A549 (cell line): ENCODE measurements at regions not wholly inside any gene's neighbourhood (a gene's known extent, or its start where the extent isn't known, plus 50 kb on each side); places are given as distances from the start of the nearest gene placed in this dataset.

Experiments used
- ATAC-seq, 2 experiments: fragments of 200-7000 bp in 1 of 2; fragments of >200 bp in 1 of 2; cut with Nextera tagmentation in 1 of 2; cut with Tn5 transposase in 1 of 2; 3 replicates each; pipeline versions ENCODE4 v1.8.0 to v1.9.1; 2018 to 2020; ENCODE audit warnings: mild to moderate bottlenecking in 1 of 2, moderate library complexity in 1 of 2
- CTCF ChIA-PET: fragments of 300-600 bp; sonication (Branson Sonifier 250); formaldehyde crosslinking; extraction: SDS; loops from one replicate; lab custom pipeline; 2021; ENCODE audit warnings: antibody characterized with exemption, inconsistent platforms; lab: Yijun Ruan, JAX
- POLR2A ChIA-PET: fragments of 350-600 bp; formaldehyde crosslinking; extraction: SDS; loops from one replicate; lab custom pipeline; 2021; ENCODE audit warnings: antibody characterized with exemption, inconsistent platforms; lab: Yijun Ruan, JAX
- DNase-seq, 2 experiments: peaks; one replicate each; pipeline versions ENCODE4 v3.0.0 to v3.0.0-alpha.2; 2011 to 2016; ENCODE audit warnings: low read depth in 1 of 2, low spot score in 1 of 2
- FAIRE-seq: peaks from 2 replicates; lab custom pipeline; 2011; peaks lifted over from hg19 to GRCh38; lab: Jason Lieb, UNC
- H3K27ac ChIP-seq, 2 experiments: fragments of >200 bp; sonication (Bioruptor Twin); formaldehyde crosslinking; 3 replicates each; pipeline ENCODE4 v1.5.1; 2016 to 2017
- H3K4me1 ChIP-seq: fragments of >200 bp; sonication (Bioruptor Twin); formaldehyde crosslinking; 3 replicates; pipeline ENCODE4 v1.6.1; 2016
- H3K4me2 ChIP-seq: fragments of >200 bp; sonication (Bioruptor Twin); formaldehyde crosslinking; 3 replicates; pipeline ENCODE4 v1.6.1; 2016
- H3K4me3 ChIP-seq: fragments of >200 bp; sonication (Bioruptor Twin); formaldehyde crosslinking; 3 replicates; pipeline ENCODE4 v1.5.1; 2016
- H3K9me3 ChIP-seq: fragments of >200 bp; sonication (Bioruptor Twin); formaldehyde crosslinking; 3 replicates; pipeline ENCODE4 v1.6.1; 2016
- BCL3 ChIP-seq: fragments of >200 bp; sonication (Bioruptor Twin); formaldehyde crosslinking; IDR thresholded peaks from 3 replicates; pipeline ENCODE4 v1.6.1; 2016
- CEBPB ChIP-seq, 2 experiments: fragments of >200 bp in 1 of 2; sonication (Bioruptor Twin) in 1 of 2; formaldehyde crosslinking in 1 of 2; IDR thresholded peaks; 2 replicates each; pipeline ENCODE4 v1.6.1; 2012 to 2016
- CHD2 ChIP-seq: fragments of 150-350 bp; IDR thresholded peaks from 2 replicates; pipeline ENCODE4 v1.6.1; 2014; ENCODE audit warnings: low read length; ENCODE audit not compliant: partially characterized antibody
- CHD4 ChIP-seq: fragments of 200-600 bp; sonication (generic); IDR thresholded peaks from 2 replicates; pipeline ENCODE4 v1.6.1; 2016; ENCODE audit warnings: antibody characterized with exemption, mild to moderate bottlenecking, borderline replicate concordance
- E2F6 ChIP-seq: IDR thresholded peaks from 2 replicates; pipeline ENCODE4 v1.6.1; 2012; ENCODE audit warnings: low read depth, borderline replicate concordance
- ELK1 ChIP-seq: fragments of 150-350 bp; IDR thresholded peaks from 2 replicates; pipeline ENCODE4 v1.6.1; 2014; ENCODE audit warnings: low read depth, mild to moderate bottlenecking, low read length
- FOSB ChIP-seq: fragments of 250-450 bp; sonication (Bioruptor Pico); IDR thresholded peaks from 2 replicates; pipeline ENCODE4 v1.5.0; 2020; ENCODE audit warnings: mild to moderate bottlenecking, moderate library complexity
- FOSL2 ChIP-seq, 2 experiments: fragments of 450-650 bp in 1 of 2; fragments of >200 bp in 1 of 2; sonication (Bioruptor Twin) in 1 of 2; formaldehyde crosslinking; IDR thresholded peaks; 2 replicates each; pipeline versions ENCODE4 v1.5.0 to v1.6.1; 2016 to 2020; ENCODE audit warnings: mild to moderate bottlenecking in 1 of 2, moderate library complexity in 1 of 2
- FOXS1 ChIP-seq: fragments of 250-450 bp; sonication (Bioruptor Pico); IDR thresholded peaks from 2 replicates; pipeline ENCODE4 v1.5.0; 2020; ENCODE audit warnings: mild to moderate bottlenecking, moderate library complexity
- HES2 ChIP-seq: fragments of >200 bp; sonication (Bioruptor Twin); formaldehyde crosslinking; IDR thresholded peaks from 2 replicates; pipeline ENCODE4 v1.6.1; 2016
- HEYL ChIP-seq: fragments of 250-450 bp; sonication (Bioruptor Pico); IDR thresholded peaks from 2 replicates; pipeline ENCODE4 v1.8.0; 2021; ENCODE audit warnings: mild to moderate bottlenecking, moderate library complexity
- HMGXB4 ChIP-seq: fragments of 250-450 bp; sonication (Bioruptor Pico); IDR thresholded peaks from 2 replicates; pipeline ENCODE4 v1.5.0; 2021; ENCODE audit warnings: mild to moderate bottlenecking, moderate library complexity, borderline replicate concordance
- HOXB13 ChIP-seq: fragments of 250-450 bp; sonication (Bioruptor Pico); IDR thresholded peaks from 2 replicates; pipeline ENCODE4 v1.5.0; 2020; ENCODE audit warnings: low read depth, mild to moderate bottlenecking, moderate library complexity
- KDM1A ChIP-seq: fragments of 200-600 bp; sonication (generic); IDR thresholded peaks from 2 replicates; pipeline ENCODE4 v1.6.1; 2016; ENCODE audit warnings: low read depth, mild to moderate bottlenecking
- KDM5A ChIP-seq: fragments of 200-600 bp; sonication (generic); IDR thresholded peaks from 2 replicates; pipeline ENCODE4 v1.6.1; 2016; ENCODE audit warnings: antibody characterized with exemption, mild to moderate bottlenecking
- NPAS2 ChIP-seq: fragments of 250-450 bp; sonication (Bioruptor Pico); IDR thresholded peaks from 2 replicates; pipeline ENCODE4 v1.8.0; 2022; ENCODE audit warnings: mild to moderate bottlenecking, moderate library complexity, borderline replicate concordance
- POLR2A ChIP-seq: IDR thresholded peaks from 2 replicates; pipeline ENCODE4 v1.6.1; 2012; ENCODE audit warnings: mild to moderate bottlenecking, low read length
- POLR2AphosphoS2 ChIP-seq: conservative IDR thresholded peaks from 2 replicates; pipeline ENCODE4 v1.6.1; 2012; ENCODE audit warnings: low read length, improper control_type of control experiment, inconsistent platforms
- RCOR1 ChIP-seq: fragments of 150-350 bp; IDR thresholded peaks from 2 replicates; pipeline ENCODE4 v1.6.1; 2014; ENCODE audit warnings: antibody characterized with exemption, low read length, low read depth
- RFX5 ChIP-seq: fragments of 450-650 bp; IDR thresholded peaks from 2 replicates; pipeline ENCODE4 v1.7.1; 2014; ENCODE audit warnings: antibody characterized with exemption, mild to moderate bottlenecking, moderate library complexity
- RNF2 ChIP-seq: fragments of 200-600 bp; sonication (generic); IDR thresholded peaks from 2 replicates; pipeline ENCODE4 v1.6.1; 2016; ENCODE audit warnings: low read depth, mild to moderate bottlenecking, antibody characterized with exemption, moderate library complexity, borderline replicate concordance
- SREBF2 ChIP-seq: fragments of 450-650 bp; IDR thresholded peaks from 2 replicates; pipeline ENCODE4 v1.6.1; 2014; ENCODE audit warnings: mild to moderate bottlenecking, moderate library complexity
- TFCP2L1 ChIP-seq: fragments of 250-450 bp; sonication (Bioruptor Pico); IDR thresholded peaks from 2 replicates; pipeline ENCODE4 v1.5.0; 2021; ENCODE audit warnings: mild to moderate bottlenecking
- TP53 ChIP-seq: fragments of 250-450 bp; sonication (Bioruptor Pico); IDR thresholded peaks from 2 replicates; pipeline ENCODE4 v1.5.0; 2021; ENCODE audit warnings: mild to moderate bottlenecking, moderate library complexity
- ZC3H11A ChIP-seq: fragments of 450-650 bp; IDR thresholded peaks from 2 replicates; pipeline ENCODE4 v1.6.1; 2014; ENCODE audit warnings: antibody characterized with exemption, mild to moderate bottlenecking
- WGBS: methylation state at CpG from one replicate; pipeline ENCODE4 v1.1.6; 2017; ENCODE audit errors: missing lambda C conversion rate; 5-methylcytosine and 5-hydroxymethylcytosine counted together

GRCh38 chr4:23680671-23681518 lies 209.0 kb downstream of the PPARGC1A start:
- Histone ChIP-seq H3K27ac (no peak overlapping the region), H3K4me2 (no peak overlapping the region), H3K4me3 (no peak overlapping the region), H3K9me3 (no peaks in the 10 kb centered on the region), H3K4me1 (no peaks in the 10 kb centered on the region)
- TF ChIP-seq RNF2, result no peak
- TF ChIP-seq E2F6, result no peak
- TF ChIP-seq FOXS1 (CRISPR knock-in tag), result no peak
- no peak for TF ChIP-seq FOSL2 (IDR thresholded peaks at IDR 0.05)
- TF ChIP-seq FOSL2 (CRISPR knock-in tag; IDR thresholded peaks at IDR 0.05), result no peak
- TF ChIP-seq HEYL, result no peak
- no peak for TF ChIP-seq CHD2
- TF ChIP-seq RFX5, result no peak
- TF ChIP-seq ZC3H11A, result no peak
- TF ChIP-seq TP53, result no peak
- no peak for TF ChIP-seq CEBPB (IDR thresholded peaks at IDR 0.05)
- TF ChIP-seq SREBF2, result no peak
- no peak for TF ChIP-seq TFCP2L1 (CRISPR knock-in tag)
- no peak for TF ChIP-seq RCOR1
- TF ChIP-seq CHD4, result no peak
- no peak for TF ChIP-seq KDM1A
- TF ChIP-seq FOSB, result no peak
- no peak for TF ChIP-seq BCL3
- TF ChIP-seq HOXB13, result no peak
- TF ChIP-seq KDM5A, result no peak
- TF ChIP-seq POLR2AphosphoS2, result no peak
- POLR2A ChIA-PET, result no interaction called here
- WGBS, result 4% methylated on average over 2 of the region's 2 CpGs
- ATAC-seq, result no peak
- CTCF ChIA-PET, result no interaction called here
- DNase-seq, result no peak
- FAIRE-seq, result no peak

GRCh38 chr4:23674694-23675093 lies 215.2 kb downstream of the PPARGC1A start:
- WGBS, result 0% methylated on average over 1 of the region's 1 CpG
- Histone ChIP-seq H3K4me3 (no peak overlapping the region), H3K9me3 (no peaks in the 10 kb centered on the region), H3K27ac (no peak overlapping the region), H3K4me2 (no peak overlapping the region), H3K4me1 (no peaks in the 10 kb centered on the region)
- no peak for ATAC-seq
- FAIRE-seq, result no peak
- TF ChIP-seq ELK1 (no peak), HMGXB4 (CRISPR knock-in tag) (no peak), KDM5A (no peak), POLR2A (no peak), HES2 (no peak), NPAS2 (no peak)
- no peak for DNase-seq
- POLR2A ChIA-PET, result no interaction called here
- CTCF ChIA-PET, result no interaction called here
